ENCODE measurements at regions not wholly inside any gene's neighbourhood (a gene's known extent, or its start where the extent isn't known, plus 50 kb on each side); places are given as distances from the start of the nearest gene placed in this dataset.

DNA sequence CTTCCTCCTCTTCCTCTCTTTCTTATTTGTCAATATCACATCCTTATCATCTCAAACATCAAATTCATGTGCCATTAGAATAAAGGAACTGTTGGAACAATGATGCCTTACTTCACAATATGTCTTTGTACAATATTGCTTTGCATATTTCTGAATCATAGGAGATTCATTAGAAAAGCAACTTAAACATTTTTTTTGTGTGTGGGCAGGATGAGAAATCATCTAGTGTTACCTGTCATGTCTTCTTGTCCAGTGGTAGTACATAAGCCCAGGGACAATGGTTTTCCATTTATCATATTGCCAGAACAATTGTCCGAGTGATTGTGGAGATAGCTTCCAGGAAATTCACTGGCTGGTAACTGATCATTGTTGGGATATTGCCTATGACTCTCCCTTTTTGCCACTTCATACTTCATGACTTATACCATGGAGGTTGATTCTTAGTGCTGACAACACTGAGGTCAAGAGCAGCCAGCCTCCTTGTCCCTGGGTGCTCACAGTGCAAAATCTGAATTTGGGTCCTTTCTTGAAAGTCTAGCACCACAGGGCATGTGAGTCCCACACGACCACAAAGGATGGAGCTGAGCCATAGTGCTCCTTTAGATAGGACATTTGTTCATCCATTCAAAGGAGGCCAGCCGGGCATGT, 215.0 kb downstream of the MDFIC start:
- no peaks in the 10 kb centered on the region for H3K27me3 ChIP-seq (ENCODE audit: insufficient read depth, low read length, poor library complexity)
- no peak overlapping the region for H4K8ac ChIP-seq (ENCODE audit: low read depth, low read length)
- H4K5ac ChIP-seq (ENCODE audit: low read length), result no peak overlapping the region
- DNase-seq, result no peak
- H3K4ac ChIP-seq (ENCODE audit: low read depth, low read length), result no peak overlapping the region
- no peak overlapping the region for H2BK5ac ChIP-seq (ENCODE audit: low read length)
- H3K23ac ChIP-seq (ENCODE audit: low read length), result no peak overlapping the region
- no peaks in the 10 kb centered on the region for H3K79me2 ChIP-seq (ENCODE audit: control insufficient read depth, insufficient read depth, low read length)
- H3K79me1 ChIP-seq (ENCODE audit: low read length), result no peaks in the 10 kb centered on the region
- H2AK5ac ChIP-seq (ENCODE audit: low read length), result no peak overlapping the region
- no peak overlapping the region for H3K18ac ChIP-seq (ENCODE audit: low read length)
- no CpG with 5 or more reads among the region's 3 CpGs for WGBS (ENCODE audit: extremely low coverage, insufficient coverage, low lambda C conversion rate)
- H3K56ac ChIP-seq (ENCODE audit: low read length), result no peak overlapping the region
- H2BK120ac ChIP-seq (ENCODE audit: low read depth, low read length), result no peak overlapping the region
- no peak overlapping the region for H2BK15ac ChIP-seq (replicated peaks; ENCODE audit: low read depth)
- no peaks in the 10 kb centered on the region for H3K4me1 ChIP-seq (ENCODE audit: control insufficient read depth, low read depth, low read length)
- no peaks in the 10 kb centered on the region for H3K36me3 ChIP-seq (ENCODE audit: control insufficient read depth, insufficient read depth, low read length)
- H3K4me3 ChIP-seq (ENCODE audit: low read length), result no peak overlapping the region
- H3K9ac ChIP-seq (ENCODE audit: low read length), result no peak overlapping the region
- H3K4me2 ChIP-seq (ENCODE audit: low read length), result no peak overlapping the region
- no peak overlapping the region for H3K27ac ChIP-seq (ENCODE audit: low read depth, low read length)

DNA sequence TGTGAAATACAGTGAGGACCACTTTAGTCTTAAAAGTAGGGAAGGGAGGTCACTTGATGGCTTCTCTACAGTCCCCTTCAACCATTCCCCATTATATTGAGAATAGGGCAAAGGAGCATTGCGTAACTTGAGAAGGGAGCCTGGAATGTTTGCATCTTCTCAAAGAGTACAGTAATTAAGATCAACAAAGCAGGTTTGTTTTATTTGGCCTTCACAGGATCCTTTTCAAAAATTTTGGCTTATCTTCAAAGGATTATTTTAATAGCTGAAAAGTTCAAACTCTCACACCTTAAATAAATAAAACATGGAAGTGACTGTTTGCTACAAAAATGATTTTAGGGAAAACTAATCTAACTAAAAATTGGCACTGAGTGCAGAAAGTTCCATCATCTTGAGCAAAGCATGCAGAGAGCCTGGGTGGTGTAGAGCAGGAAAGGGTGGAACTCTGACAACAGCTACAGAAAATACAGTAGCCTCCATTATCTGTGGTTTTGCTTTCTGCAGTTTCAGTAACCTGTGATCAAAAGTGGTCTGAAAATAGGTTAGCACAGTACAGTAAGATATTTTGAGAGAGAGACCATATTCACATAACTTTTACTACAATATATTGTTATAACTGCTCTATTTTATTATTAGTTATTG, 214.0 kb downstream of the MDFIC start:
- H4K8ac ChIP-seq (ENCODE audit: low read depth, low read length), result no peak overlapping the region
- no peaks in the 10 kb centered on the region for H3K36me3 ChIP-seq (ENCODE audit: control insufficient read depth, insufficient read depth, low read length)
- H4K5ac ChIP-seq (ENCODE audit: low read length), result no peak overlapping the region
- H2BK5ac ChIP-seq (ENCODE audit: low read length), result no peak overlapping the region
- no peak overlapping the region for H3K4me2 ChIP-seq (ENCODE audit: low read length)
- H3K27ac ChIP-seq (ENCODE audit: low read depth, low read length), result no peak overlapping the region
- no peak overlapping the region for H2AK5ac ChIP-seq (ENCODE audit: low read length)
- H2BK120ac ChIP-seq (ENCODE audit: low read depth, low read length), result no peak overlapping the region
- H3K79me2 ChIP-seq (ENCODE audit: control insufficient read depth, insufficient read depth, low read length), result no peaks in the 10 kb centered on the region
- no peak for DNase-seq
- H3K4ac ChIP-seq (ENCODE audit: low read depth, low read length), result no peak overlapping the region
- H3K18ac ChIP-seq (ENCODE audit: low read length), result no peak overlapping the region
- H3K56ac ChIP-seq (ENCODE audit: low read length), result no peak overlapping the region
- H3K4me1 ChIP-seq (ENCODE audit: control insufficient read depth, low read depth, low read length), result no peaks in the 10 kb centered on the region
- H3K27me3 ChIP-seq (ENCODE audit: insufficient read depth, low read length, poor library complexity), result no peaks in the 10 kb centered on the region
- no CpG with 5 or more reads among the region's 1 CpG for WGBS (ENCODE audit: extremely low coverage, insufficient coverage, low lambda C conversion rate)
- H3K4me3 ChIP-seq (ENCODE audit: low read length), result no peak overlapping the region
- H2BK15ac ChIP-seq (replicated peaks; ENCODE audit: low read depth), result no peak overlapping the region
- H3K23ac ChIP-seq (ENCODE audit: low read length), result no peak overlapping the region
- no peak overlapping the region for H3K9ac ChIP-seq (ENCODE audit: low read length)
- H3K79me1 ChIP-seq (ENCODE audit: low read length), result no peaks in the 10 kb centered on the region

DNA sequence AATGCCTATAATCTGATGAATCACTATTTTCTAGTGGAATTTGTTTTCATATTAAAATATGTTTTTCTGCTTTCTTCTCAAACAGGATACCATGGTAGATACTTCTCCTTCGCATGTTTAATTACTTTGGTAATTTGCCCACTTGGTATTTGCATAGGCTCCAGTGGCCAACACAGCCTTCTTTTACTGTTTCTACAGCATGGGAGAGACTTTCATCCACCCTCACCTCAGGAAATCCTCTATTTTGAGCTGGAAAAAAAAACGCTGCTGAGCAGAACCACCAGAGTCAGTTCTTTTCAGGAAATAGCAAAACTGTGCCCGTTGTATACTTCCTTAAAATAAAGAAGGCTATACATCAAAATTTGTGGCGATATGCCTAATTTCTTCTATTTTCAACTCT, 213.3 kb downstream of the MDFIC start:
- H3K79me2 ChIP-seq (ENCODE audit: control insufficient read depth, insufficient read depth, low read length), result no peaks in the 10 kb centered on the region
- no peak overlapping the region for H2BK15ac ChIP-seq (replicated peaks; ENCODE audit: low read depth)
- H2BK120ac ChIP-seq (ENCODE audit: low read depth, low read length), result peak overlapping the region; percentile 88
- H3K27ac ChIP-seq (ENCODE audit: low read depth, low read length), result no peak overlapping the region
- H3K4ac ChIP-seq (ENCODE audit: low read depth, low read length), result no peak overlapping the region
- no peak overlapping the region for H3K9ac ChIP-seq (ENCODE audit: low read length)
- H3K4me3 ChIP-seq (ENCODE audit: low read length), result no peak overlapping the region
- H4K5ac ChIP-seq (ENCODE audit: low read length), result no peak overlapping the region
- no peak overlapping the region for H2AK5ac ChIP-seq (ENCODE audit: low read length)
- no peaks in the 10 kb centered on the region for H3K79me1 ChIP-seq (ENCODE audit: low read length)
- H3K4me1 ChIP-seq (ENCODE audit: control insufficient read depth, low read depth, low read length), result no peaks in the 10 kb centered on the region
- no peak overlapping the region for H3K4me2 ChIP-seq (ENCODE audit: low read length)
- no peak overlapping the region for H3K23ac ChIP-seq (ENCODE audit: low read length)
- no peak for DNase-seq
- H3K36me3 ChIP-seq (ENCODE audit: control insufficient read depth, insufficient read depth, low read length), result no peaks in the 10 kb centered on the region
- no peaks in the 10 kb centered on the region for H3K27me3 ChIP-seq (ENCODE audit: insufficient read depth, low read length, poor library complexity)
- no peak overlapping the region for H4K8ac ChIP-seq (ENCODE audit: low read depth, low read length)
- H3K56ac ChIP-seq (ENCODE audit: low read length), result no peak overlapping the region
- WGBS (ENCODE audit: extremely low coverage, insufficient coverage, low lambda C conversion rate), result 100% methylated on average over 1 of the region's 4 CpGs
- no peak overlapping the region for H2BK5ac ChIP-seq (ENCODE audit: low read length)
- no peak overlapping the region for H3K18ac ChIP-seq (ENCODE audit: low read length)

GRCh38 chr7:115133248-115133647, 211.4 kb downstream of the MDFIC start:
- no peak overlapping the region for H2BK5ac ChIP-seq (ENCODE audit: low read length)
- no peaks in the 10 kb centered on the region for H3K4me1 ChIP-seq (ENCODE audit: control insufficient read depth, low read depth, low read length)
- H2BK120ac ChIP-seq (ENCODE audit: low read depth, low read length), result no peak overlapping the region
- no peak overlapping the region for H2AK5ac ChIP-seq (ENCODE audit: low read length)
- no peaks in the 10 kb centered on the region for H3K79me2 ChIP-seq (ENCODE audit: control insufficient read depth, insufficient read depth, low read length)
- no peak overlapping the region for H3K56ac ChIP-seq (ENCODE audit: low read length)
- DNase-seq, result no peak
- H3K27me3 ChIP-seq (ENCODE audit: insufficient read depth, low read length, poor library complexity), result no peaks in the 10 kb centered on the region
- no peak overlapping the region for H3K4ac ChIP-seq (ENCODE audit: low read depth, low read length)
- WGBS (ENCODE audit: extremely low coverage, insufficient coverage, low lambda C conversion rate), result no CpG with 5 or more reads among the region's 5 CpGs
- H3K18ac ChIP-seq (ENCODE audit: low read length), result no peak overlapping the region
- H3K79me1 ChIP-seq (ENCODE audit: low read length), result no peaks in the 10 kb centered on the region
- no peak overlapping the region for H3K9ac ChIP-seq (ENCODE audit: low read length)
- no peak overlapping the region for H3K27ac ChIP-seq (ENCODE audit: low read depth, low read length)
- H2BK15ac ChIP-seq (replicated peaks; ENCODE audit: low read depth), result no peak overlapping the region
- H3K36me3 ChIP-seq (ENCODE audit: control insufficient read depth, insufficient read depth, low read length), result no peaks in the 10 kb centered on the region
- H4K8ac ChIP-seq (ENCODE audit: low read depth, low read length), result no peak overlapping the region
- H3K4me3 ChIP-seq (ENCODE audit: low read length), result no peak overlapping the region
- H3K4me2 ChIP-seq (ENCODE audit: low read length), result no peak overlapping the region
- H4K5ac ChIP-seq (ENCODE audit: low read length), result no peak overlapping the region
- no peak overlapping the region for H3K23ac ChIP-seq (ENCODE audit: low read length)

DNA sequence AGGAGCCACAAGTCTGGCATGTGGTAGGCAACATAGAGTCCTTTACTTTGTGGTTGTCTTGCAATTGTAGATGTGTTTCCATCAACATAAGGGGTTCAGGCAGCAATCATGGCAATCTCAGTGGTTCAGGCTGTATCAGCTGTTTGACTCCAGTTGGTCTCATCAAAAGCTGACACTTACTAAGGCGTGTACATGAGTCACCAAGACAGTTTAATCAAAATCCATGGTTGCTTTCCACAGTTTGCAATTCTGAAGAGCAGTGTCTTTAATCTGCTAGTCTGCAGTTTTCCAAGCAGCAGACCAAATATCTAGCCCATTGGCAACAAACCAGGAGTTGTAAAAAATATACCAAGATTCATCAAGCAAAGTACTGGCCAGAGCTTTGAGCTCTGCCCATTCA, 210.2 kb downstream of the MDFIC start:
- Histone ChIP-seq H3K4me1 (ENCODE audit: control insufficient read depth, low read depth, low read length) (no peaks in the 10 kb centered on the region), H3K27ac (ENCODE audit: low read depth, low read length) (no peak overlapping the region), H4K5ac (ENCODE audit: low read length) (no peak overlapping the region), H4K8ac (ENCODE audit: low read depth, low read length) (no peak overlapping the region), H3K27me3 (ENCODE audit: insufficient read depth, low read length, poor library complexity) (no peaks in the 10 kb centered on the region), H3K56ac (ENCODE audit: low read length) (no peak overlapping the region), H3K4me3 (ENCODE audit: low read length) (no peak overlapping the region), H2BK5ac (ENCODE audit: low read length) (no peak overlapping the region), H3K4me2 (ENCODE audit: low read length) (no peak overlapping the region), H2BK15ac (replicated peaks; ENCODE audit: low read depth) (no peak overlapping the region), H3K79me1 (ENCODE audit: low read length) (no peaks in the 10 kb centered on the region), H3K4ac (ENCODE audit: low read depth, low read length) (no peak overlapping the region), H2AK5ac (ENCODE audit: low read length) (no peak overlapping the region), H3K9ac (ENCODE audit: low read length) (no peak overlapping the region), H3K23ac (ENCODE audit: low read length) (no peak overlapping the region), H3K18ac (ENCODE audit: low read length) (no peak overlapping the region), H3K79me2 (ENCODE audit: control insufficient read depth, insufficient read depth, low read length) (no peaks in the 10 kb centered on the region), H3K36me3 (ENCODE audit: control insufficient read depth, insufficient read depth, low read length) (no peaks in the 10 kb centered on the region), H2BK120ac (ENCODE audit: low read depth, low read length) (no peak overlapping the region)
- no peak for DNase-seq
- WGBS (ENCODE audit: extremely low coverage, insufficient coverage, low lambda C conversion rate), result no CpG with 5 or more reads among the region's 1 CpG

DNA sequence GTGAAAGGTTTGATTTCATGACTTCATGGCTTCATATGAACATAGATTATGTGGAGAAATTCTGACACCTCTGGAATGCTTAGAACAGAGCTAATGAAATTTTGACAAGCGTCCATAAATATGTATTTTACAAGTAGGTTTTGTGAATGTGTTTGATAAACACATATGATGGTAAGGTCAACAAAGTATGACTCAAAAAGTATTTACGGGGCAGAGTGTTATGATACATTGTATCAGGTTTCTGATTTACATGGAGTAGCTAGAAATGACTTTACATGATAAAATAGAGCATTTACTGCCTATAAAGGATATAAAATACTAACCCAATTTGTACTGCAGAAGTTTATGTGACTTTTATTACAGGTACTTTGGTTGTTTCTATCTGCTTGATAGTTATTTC, 206.3 kb downstream of the MDFIC start:
- Histone ChIP-seq H3K23ac (ENCODE audit: low read length) (no peak overlapping the region), H3K4me2 (ENCODE audit: low read length) (no peak overlapping the region), H3K27ac (ENCODE audit: low read depth, low read length) (no peak overlapping the region), H3K4ac (ENCODE audit: low read depth, low read length) (no peak overlapping the region), H3K4me3 (ENCODE audit: low read length) (no peak overlapping the region), H3K9ac (ENCODE audit: low read length) (no peak overlapping the region), H3K18ac (ENCODE audit: low read length) (no peak overlapping the region), H3K27me3 (ENCODE audit: insufficient read depth, low read length, poor library complexity) (no peaks in the 10 kb centered on the region), H2BK5ac (ENCODE audit: low read length) (no peak overlapping the region), H2AK5ac (ENCODE audit: low read length) (no peak overlapping the region), H4K5ac (ENCODE audit: low read length) (no peak overlapping the region), H2BK120ac (ENCODE audit: low read depth, low read length) (no peak overlapping the region), H2BK15ac (replicated peaks; ENCODE audit: low read depth) (no peak overlapping the region), H3K79me2 (ENCODE audit: control insufficient read depth, insufficient read depth, low read length) (no peaks in the 10 kb centered on the region), H4K8ac (ENCODE audit: low read depth, low read length) (no peak overlapping the region), H3K4me1 (ENCODE audit: control insufficient read depth, low read depth, low read length) (no peaks in the 10 kb centered on the region), H3K36me3 (ENCODE audit: control insufficient read depth, insufficient read depth, low read length) (no peaks in the 10 kb centered on the region), H3K56ac (ENCODE audit: low read length) (no peak overlapping the region), H3K79me1 (ENCODE audit: low read length) (no peaks in the 10 kb centered on the region)
- no CpG with 5 or more reads among the region's 2 CpGs for WGBS (ENCODE audit: extremely low coverage, insufficient coverage, low lambda C conversion rate)
- no peak for DNase-seq

Measured in mesendoderm (in vitro differentiated cells).